ENCODE measurements at regions not wholly inside any gene's neighbourhood (a gene's known extent, or its start where the extent isn't known, plus 50 kb on each side); places are given as distances from the start of the nearest gene placed in this dataset.

- 75% methylated on average over 2 of the region's 3 CpGs for WGBS (ENCODE audit: insufficient coverage)
- Histone ChIP-seq H3K4me3 (ENCODE audit: control extremely low read depth in 1 of 5, extremely low read depth in 1 of 5, insufficient read depth in 1 of 5, low read depth in 2 of 5, low read length in 4 of 5) (no peak overlapping the region), H3K4me1 (ENCODE audit: control insufficient read depth in 2 of 2, insufficient read depth in 2 of 2, low read length in 2 of 2) (no peaks in the 10 kb centered on the region), H3K27me3 (replicated peaks in 1 of 4; ENCODE audit: control extremely low read depth in 1 of 4, control insufficient read depth in 3 of 4, insufficient read depth in 4 of 4, low read length in 3 of 4) (no peaks in the 10 kb centered on the region), H3K36me3 (replicated peaks in 1 of 2; ENCODE audit: control extremely low read depth in 1 of 2, control insufficient read depth in 1 of 2, extremely low read depth in 1 of 2, insufficient read depth in 2 of 2, low read length in 1 of 2) (no peaks in the 10 kb centered on the region), H3K9me3 (ENCODE audit: control extremely low read depth in 1 of 3, control insufficient read depth in 2 of 3, insufficient read depth in 1 of 3, low read length in 2 of 3) (peaks cover 0 to 1% (median 0%) of the 10 kb centered on the region in 3 donors), H4K20me1 (ENCODE audit: control insufficient read depth, insufficient read depth, low read length, poor library complexity, severe bottlenecking) (no peaks in the 10 kb centered on the region), H3K27ac (ENCODE audit: low read length in 2 of 2) (no peak overlapping the region), H3K4me2 (replicated peaks; ENCODE audit: low read depth, low read length, poor library complexity, severe bottlenecking) (no peak overlapping the region), H2AFZ (ENCODE audit: insufficient read depth, low read depth, low read length, poor library complexity, severe bottlenecking) (no peak overlapping the region), H3K79me2 (ENCODE audit: control insufficient read depth, insufficient read depth, low read length) (no peaks in the 10 kb centered on the region), H3K9ac (ENCODE audit: low read length) (no peak overlapping the region)
- TF ChIP-seq EZH2 (IDR thresholded peaks at IDR 0.05; ENCODE audit: borderline replicate concordance, insufficient read depth, low read depth, low read length, poor library complexity, severe bottlenecking) (no peak), CTCF (IDR thresholded peaks at IDR 0.05) (no peak)
- no peaks in the 10 kb centered on the region for H3K27me3 Mint-ChIP-seq
- no peaks in the 10 kb centered on the region for H3K4me1 Mint-ChIP-seq
- intact Hi-C loops (cut with micrococcal nuclease) = no loop called here
- ATAC-seq (ENCODE audit: low read depth) (no peak), DNase-seq (no peak)
- H3K27ac Mint-ChIP-seq = no peak overlapping the region
- H3K4me3 Mint-ChIP-seq = no peak overlapping the region
- POLR2A ChIA-PET = no interaction called here
- CTCF ChIA-PET = no interaction called here
- H3K9me3 Mint-ChIP-seq (ENCODE audit: insufficient read depth) = peaks cover 4% of the 10 kb centered on the region
Measured at GRCh38 chr20:12838261-12838866, 170.4 kb upstream of the SPTLC3 start.

GRCh38 chr20:12847872-12848271, 160.9 kb upstream of the SPTLC3 start:
- ATAC-seq (ENCODE audit: low read depth) (no peak), DNase-seq (no peak)
- Histone ChIP-seq H4K20me1 (ENCODE audit: control insufficient read depth, insufficient read depth, low read length, poor library complexity, severe bottlenecking) (no peaks in the 10 kb centered on the region), H3K4me2 (replicated peaks; ENCODE audit: low read depth, low read length, poor library complexity, severe bottlenecking) (no peak overlapping the region), H3K79me2 (ENCODE audit: control insufficient read depth, insufficient read depth, low read length) (no peaks in the 10 kb centered on the region), H3K9ac (ENCODE audit: low read length) (no peak overlapping the region), H3K9me3 (ENCODE audit: control extremely low read depth in 1 of 3, control insufficient read depth in 2 of 3, insufficient read depth in 1 of 3, low read length in 2 of 3) (no peaks in the 10 kb centered on the region), H3K27me3 (replicated peaks in 1 of 4; ENCODE audit: control extremely low read depth in 1 of 4, control insufficient read depth in 3 of 4, insufficient read depth in 4 of 4, low read length in 3 of 4) (no peaks in the 10 kb centered on the region), H3K4me3 (ENCODE audit: control extremely low read depth in 1 of 5, extremely low read depth in 1 of 5, insufficient read depth in 1 of 5, low read depth in 2 of 5, low read length in 4 of 5) (no peak overlapping the region), H3K4me1 (ENCODE audit: control insufficient read depth in 2 of 2, insufficient read depth in 2 of 2, low read length in 2 of 2) (no peaks in the 10 kb centered on the region), H3K27ac (ENCODE audit: low read length in 2 of 2) (no peak overlapping the region), H2AFZ (ENCODE audit: insufficient read depth, low read depth, low read length, poor library complexity, severe bottlenecking) (no peak overlapping the region), H3K36me3 (replicated peaks in 1 of 2; ENCODE audit: control extremely low read depth in 1 of 2, control insufficient read depth in 1 of 2, extremely low read depth in 1 of 2, insufficient read depth in 2 of 2, low read length in 1 of 2) (no peaks in the 10 kb centered on the region)
- H3K4me1 Mint-ChIP-seq = no peaks in the 10 kb centered on the region
- CTCF ChIA-PET = no interaction called here
- H3K9me3 Mint-ChIP-seq (ENCODE audit: insufficient read depth) = no peaks in the 10 kb centered on the region
- WGBS (ENCODE audit: insufficient coverage) = 100% methylated on average over 1 of the region's 2 CpGs
- no peak overlapping the region for H3K27ac Mint-ChIP-seq
- POLR2A ChIA-PET = no interaction called here
- H3K27me3 Mint-ChIP-seq = no peaks in the 10 kb centered on the region
- intact Hi-C loops (cut with micrococcal nuclease) = no loop called here
- no peak overlapping the region for H3K4me3 Mint-ChIP-seq
- TF ChIP-seq EZH2 (IDR thresholded peaks at IDR 0.05; ENCODE audit: borderline replicate concordance, insufficient read depth, low read depth, low read length, poor library complexity, severe bottlenecking) = no peak
- TF ChIP-seq CTCF (IDR thresholded peaks at IDR 0.05) = no peak

Data from B cell (primary cell).